ENCODE measurements at regions not wholly inside any gene's neighbourhood (a gene's known extent, or its start where the extent isn't known, plus 50 kb on each side); places are given as distances from the start of the nearest gene placed in this dataset.

DNA sequence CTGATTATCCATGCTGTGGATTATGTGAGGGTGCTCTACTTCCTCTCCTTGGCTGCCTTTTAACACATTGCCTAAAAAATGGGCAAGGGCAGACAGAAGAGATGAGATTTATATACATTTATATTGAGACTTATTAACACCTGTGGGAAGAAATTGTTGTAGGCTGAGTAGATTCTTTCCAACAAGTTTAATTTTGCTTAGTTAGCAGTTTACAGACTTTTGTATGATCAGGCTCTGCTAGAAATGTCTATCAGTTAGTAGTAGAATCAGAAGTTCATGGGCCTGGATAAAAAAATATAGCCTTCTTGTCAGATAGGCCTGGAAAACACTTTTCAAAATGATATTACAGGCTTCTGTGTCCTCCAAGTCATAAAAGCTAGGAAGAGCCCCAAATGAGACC, 111.3 kb upstream of the LEF1 start:
- no peak for TF ChIP-seq POLR2A (IDR thresholded peaks at IDR 0.05; ENCODE audit: low read depth, low read length)
- no peak for TF ChIP-seq POLR2AphosphoS5 (IDR thresholded peaks at IDR 0.05; ENCODE audit: low read depth, low read length)

Measured in GM12891 (cell line).